H1 (cell line): ENCODE measurements at regions not wholly inside any gene's neighbourhood (a gene's known extent, or its start where the extent isn't known, plus 50 kb on each side); places are given as distances from the start of the nearest gene placed in this dataset.

Experiments used
- CEBPB ChIP-seq: IDR thresholded peaks from 2 replicates; pipeline ENCODE4 v1.6.1; 2012; ENCODE audit warnings: low read depth, low read length
- CTCF ChIP-seq, 3 experiments: IDR thresholded peaks; 1 replicate in 2 of 3; 2 replicates in 1 of 3; pipeline versions ENCODE4 v1.5.1 to v1.6.1; 2011; ENCODE audit warnings: low read length in 3 of 3, mild to moderate bottlenecking in 3 of 3, inconsistent platforms in 2 of 3, low read depth in 1 of 3, moderate library complexity in 1 of 3; ENCODE audit not compliant: insufficient read depth in 1 of 3; ENCODE audit errors: control extremely low read depth in 1 of 3
- EP300 ChIP-seq, 2 experiments: IDR thresholded peaks; 1 replicate in 1 of 2; 2 replicates in 1 of 2; pipeline ENCODE4 v1.6.1; 2011 to 2012; ENCODE audit warnings: low read depth in 2 of 2, low read length in 2 of 2, mild to moderate bottlenecking in 2 of 2, borderline replicate concordance in 1 of 2, inconsistent platforms in 1 of 2, moderate library complexity in 1 of 2
- JUN ChIP-seq: IDR thresholded peaks from 2 replicates; pipeline ENCODE4 v1.6.1; 2011; ENCODE audit warnings: low read depth, mild to moderate bottlenecking, improper control_type of control experiment, low read length
- POLR2A ChIP-seq, 2 experiments: IDR thresholded peaks; 1 replicate in 1 of 2; 2 replicates in 1 of 2; pipeline ENCODE4 v1.6.1; 2011; ENCODE audit warnings: low read depth in 2 of 2, low read length in 2 of 2, mild to moderate bottlenecking in 2 of 2; ENCODE audit errors: control extremely low read depth in 1 of 2
- POLR2AphosphoS5 ChIP-seq: IDR thresholded peaks from 2 replicates; pipeline ENCODE4 v1.6.1; 2011; ENCODE audit warnings: low read depth, low read length
- TBP ChIP-seq: IDR thresholded peaks from 2 replicates; pipeline ENCODE4 v1.6.1; 2011; ENCODE audit warnings: low read depth, low read length, improper control_type of control experiment

- no peak for TF ChIP-seq EP300 (IDR thresholded peaks at IDR 0.05; ENCODE audit: borderline replicate concordance in 1 of 2, low read depth in 2 of 2, low read length in 2 of 2)
- TF ChIP-seq CTCF (IDR thresholded peaks at IDR 0.05; ENCODE audit: control extremely low read depth in 1 of 3, insufficient read depth in 1 of 3, low read depth in 1 of 3, low read length in 3 of 3) = no peak
- TF ChIP-seq CEBPB = no peak
- no peak for TF ChIP-seq POLR2AphosphoS5
- no peak for TF ChIP-seq TBP
- TF ChIP-seq JUN = no peak
- no peak for TF ChIP-seq POLR2A (IDR thresholded peaks at IDR 0.05; ENCODE audit: control extremely low read depth in 1 of 2, low read depth in 2 of 2, low read length in 2 of 2)
Observed at GRCh38 chr9:134993416-134993815, 75.7 kb upstream of the FCN1 start.
